DOHH2 (cell line): ENCODE measurements at regions not wholly inside any gene's neighbourhood (a gene's known extent, or its start where the extent isn't known, plus 50 kb on each side); places are given as distances from the start of the nearest gene placed in this dataset.
"Not testable (repeated sequence)": the region's sequence is repeated elsewhere in the genome, so short reads cannot be mapped to it uniquely, and the experiment has no call there.

Experiments used
- H3F3A ChIP-seq: fragments of 200-600 bp; sonication (generic), shearing (Covaris generic); 2 replicates; pipeline ENCODE4 v1.6.0; 2016; ENCODE audit warnings: antibody characterized with exemption, mild to moderate bottlenecking; ENCODE audit not compliant: control insufficient read depth, insufficient read depth
- H3K27ac ChIP-seq: fragments of 200-600 bp; sonication (generic); 2 replicates; pipeline ENCODE4 v1.5.1; 2014; ENCODE audit warnings: low read depth, mild to moderate bottlenecking, low read length, moderate library complexity
- H3K27me3 ChIP-seq: fragments of 200-600 bp; sonication (generic); 2 replicates; pipeline ENCODE4 v1.6.1; 2014; ENCODE audit warnings: mild to moderate bottlenecking, low read length, mixed read lengths; ENCODE audit not compliant: control insufficient read depth
- H3K36me3 ChIP-seq: fragments of 200-600 bp; sonication (generic); 2 replicates; pipeline ENCODE4 v1.6.1; 2014; ENCODE audit warnings: mild to moderate bottlenecking, low read length, moderate library complexity, mixed read lengths; ENCODE audit not compliant: control insufficient read depth
- H3K4me1 ChIP-seq: fragments of 200-600 bp; sonication (generic); 2 replicates; pipeline ENCODE4 v1.6.1; 2014; ENCODE audit warnings: mild to moderate bottlenecking, low read length, mixed read lengths; ENCODE audit not compliant: control insufficient read depth
- H3K4me2 ChIP-seq: fragments of 200-600 bp; sonication (generic); 2 replicates; pipeline ENCODE4 v1.6.0; 2014; ENCODE audit warnings: mild to moderate bottlenecking, low read length, moderate library complexity
- H3K4me3 ChIP-seq: fragments of 200-600 bp; sonication (generic); 2 replicates; pipeline ENCODE4 v1.5.1; 2014; ENCODE audit warnings: mild to moderate bottlenecking, low read length, mixed read lengths
- H3K79me2 ChIP-seq: fragments of 200-600 bp; sonication (generic); 2 replicates; pipeline ENCODE4 v1.6.1; 2014; ENCODE audit warnings: mild to moderate bottlenecking, low read length, mixed read lengths; ENCODE audit not compliant: control insufficient read depth
- H3K9me2 ChIP-seq: fragments of 200-600 bp; sonication (generic); replicated peaks from 2 replicates; pipeline ENCODE4 v1.6.1; 2014; ENCODE audit warnings: mild to moderate bottlenecking, low read length, mixed read lengths; ENCODE audit not compliant: control insufficient read depth
- H3K9me3 ChIP-seq: fragments of 200-600 bp; sonication (generic); 2 replicates; pipeline ENCODE4 v1.6.1; 2014; ENCODE audit warnings: antibody characterized with exemption, low read length, mixed read lengths; ENCODE audit not compliant: control insufficient read depth, insufficient read depth
- H4K20me1 ChIP-seq: fragments of 200-600 bp; sonication (generic); 2 replicates; pipeline ENCODE4 v1.6.0; 2014; ENCODE audit warnings: low read depth, mild to moderate bottlenecking, antibody characterized with exemption, low read length, moderate library complexity; ENCODE audit not compliant: control insufficient read depth, insufficient read depth
- CTCF ChIP-seq: fragments of 200-600 bp; sonication (generic); IDR thresholded peaks from one replicate; pipeline ENCODE4 v1.5.1; 2014; ENCODE audit warnings: antibody characterized with exemption, mild to moderate bottlenecking, low read depth, low read length; ENCODE audit not compliant: poor library complexity, severe bottlenecking
- EZH2phosphoT487 ChIP-seq: fragments of 200-600 bp; sonication (generic); IDR thresholded peaks from 2 replicates; pipeline ENCODE4 v1.6.1; 2017; ENCODE audit warnings: borderline replicate concordance, mild to moderate bottlenecking, antibody characterized with exemption, low read length, moderate library complexity, mixed read lengths

- H3K27me3 ChIP-seq = no peaks in the 10 kb centered on the region
- H3K27ac ChIP-seq = no peak overlapping the region
- H3K9me2 ChIP-seq = no peaks in the 10 kb centered on the region
- no peaks in the 10 kb centered on the region for H3K79me2 ChIP-seq
- no peak for TF ChIP-seq EZH2phosphoT487
- no peak for TF ChIP-seq CTCF
- H4K20me1 ChIP-seq = no peaks in the 10 kb centered on the region
- no peaks in the 10 kb centered on the region for H3K36me3 ChIP-seq
- H3K4me2 ChIP-seq = no peak overlapping the region
- H3F3A ChIP-seq = no peaks in the 10 kb centered on the region
- no peak overlapping the region for H3K4me3 ChIP-seq
- H3K9me3 ChIP-seq = no peaks in the 10 kb centered on the region
- no peaks in the 10 kb centered on the region for H3K4me1 ChIP-seq
Observed at GRCh38 chr9:79489261-79490000, 82.3 kb upstream of the TLE4 start.

GRCh38 chr9:79490657-79491248 is 81.0 kb upstream of the TLE4 start:
- TF ChIP-seq CTCF = no peak
- no peak for TF ChIP-seq EZH2phosphoT487
- Histone ChIP-seq H3K4me2 (no peak overlapping the region), H3K79me2 (no peaks in the 10 kb centered on the region), H3K9me2 (no peaks in the 10 kb centered on the region), H3K4me3 (no peak overlapping the region), H3K27ac (no peak overlapping the region), H3F3A (no peaks in the 10 kb centered on the region), H3K9me3 (no peaks in the 10 kb centered on the region), H4K20me1 (no peaks in the 10 kb centered on the region), H3K36me3 (no peaks in the 10 kb centered on the region), H3K27me3 (no peaks in the 10 kb centered on the region), H3K4me1 (no peaks in the 10 kb centered on the region)

- no peaks in the 10 kb centered on the region for H3K9me2 ChIP-seq
- no peaks in the 10 kb centered on the region for H3K27me3 ChIP-seq
- no peak overlapping the region for H3K27ac ChIP-seq
- TF ChIP-seq EZH2phosphoT487 (no peak), CTCF (no peak)
- no peaks in the 10 kb centered on the region for H3K9me3 ChIP-seq
- no peaks in the 10 kb centered on the region for H3K4me1 ChIP-seq
- no peaks in the 10 kb centered on the region for H4K20me1 ChIP-seq
- H3F3A ChIP-seq = no peaks in the 10 kb centered on the region
- no peak overlapping the region for H3K4me2 ChIP-seq
- no peaks in the 10 kb centered on the region for H3K36me3 ChIP-seq
- no peak overlapping the region for H3K4me3 ChIP-seq
- H3K79me2 ChIP-seq = no peaks in the 10 kb centered on the region
Observed at GRCh38 chr9:79492092-79493009, 79.4 kb upstream of the TLE4 start.

GRCh38 chr9:79500196-79500864 is 71.4 kb upstream of the TLE4 start:
- not testable (repeated sequence) for H3K4me3 ChIP-seq, H4K20me1 ChIP-seq, H3K27ac ChIP-seq, H3K36me3 ChIP-seq, H3F3A ChIP-seq, H3K4me2 ChIP-seq, H3K9me2 ChIP-seq, H3K79me2 ChIP-seq, H3K27me3 ChIP-seq, H3K4me1 ChIP-seq, H3K9me3 ChIP-seq
